Endothelial cell of umbilical vein (primary cell): ENCODE measurements at regions not wholly inside any gene's neighbourhood (a gene's known extent, or its start where the extent isn't known, plus 50 kb on each side); places are given as distances from the start of the nearest gene placed in this dataset.

Experiments
- POLR2A ChIP-seq: IDR thresholded peaks from 2 replicates; pipeline ENCODE4 v1.6.1; 2012; ENCODE audit warnings: low read depth, mild to moderate bottlenecking, control low read depth, low read length
- POLR2AphosphoS5 ChIP-seq: IDR thresholded peaks from 2 replicates; pipeline ENCODE4 v1.6.1; 2012; ENCODE audit warnings: low read depth, mild to moderate bottlenecking, control low read depth, low read length, moderate library complexity; ENCODE audit not compliant: insufficient read depth
- TF ChIP-seq, protein P1 (sequence below), 2 donors: IDR thresholded peaks; 1 replicate in 1 of 2; 2 replicates in 1 of 2; pipeline ENCODE4 v1.5.1; 2011; ENCODE audit warnings: low read length in 2 of 2, mild to moderate bottlenecking in 2 of 2, moderate library complexity in 2 of 2, control low read depth in 1 of 2, inconsistent platforms in 1 of 2, low read depth in 1 of 2; ENCODE audit not compliant: insufficient read depth in 1 of 2; ENCODE audit errors: extremely low read depth in 1 of 2

DNA sequence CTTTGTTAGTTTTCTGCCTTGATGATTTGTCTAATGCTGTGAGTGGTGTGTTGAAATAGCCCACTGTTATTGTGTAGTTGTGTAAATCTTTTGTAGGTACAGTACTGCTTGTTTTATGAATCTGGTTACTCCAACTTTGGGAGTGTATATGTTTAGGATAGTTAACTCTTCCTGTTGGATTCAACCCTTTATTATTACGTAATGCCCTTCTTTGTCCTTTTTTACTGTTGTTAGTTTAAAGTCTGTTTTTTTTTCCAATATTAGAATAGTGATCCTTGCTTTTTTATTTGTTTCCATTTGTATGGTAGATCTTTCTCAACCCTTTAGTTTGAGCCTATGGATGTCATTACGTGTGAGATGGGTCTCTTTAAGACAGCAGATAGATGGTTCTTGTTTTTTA lies 261.5 kb upstream of the CDH2 start:
- no peak for TF ChIP-seq POLR2AphosphoS5
- TF ChIP-seq, protein P1, sequence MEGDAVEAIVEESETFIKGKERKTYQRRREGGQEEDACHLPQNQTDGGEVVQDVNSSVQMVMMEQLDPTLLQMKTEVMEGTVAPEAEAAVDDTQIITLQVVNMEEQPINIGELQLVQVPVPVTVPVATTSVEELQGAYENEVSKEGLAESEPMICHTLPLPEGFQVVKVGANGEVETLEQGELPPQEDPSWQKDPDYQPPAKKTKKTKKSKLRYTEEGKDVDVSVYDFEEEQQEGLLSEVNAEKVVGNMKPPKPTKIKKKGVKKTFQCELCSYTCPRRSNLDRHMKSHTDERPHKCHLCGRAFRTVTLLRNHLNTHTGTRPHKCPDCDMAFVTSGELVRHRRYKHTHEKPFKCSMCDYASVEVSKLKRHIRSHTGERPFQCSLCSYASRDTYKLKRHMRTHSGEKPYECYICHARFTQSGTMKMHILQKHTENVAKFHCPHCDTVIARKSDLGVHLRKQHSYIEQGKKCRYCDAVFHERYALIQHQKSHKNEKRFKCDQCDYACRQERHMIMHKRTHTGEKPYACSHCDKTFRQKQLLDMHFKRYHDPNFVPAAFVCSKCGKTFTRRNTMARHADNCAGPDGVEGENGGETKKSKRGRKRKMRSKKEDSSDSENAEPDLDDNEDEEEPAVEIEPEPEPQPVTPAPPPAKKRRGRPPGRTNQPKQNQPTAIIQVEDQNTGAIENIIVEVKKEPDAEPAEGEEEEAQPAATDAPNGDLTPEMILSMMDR (IDR thresholded peaks at IDR 0.05; ENCODE audit: extremely low read depth in 1 of 2, insufficient read depth in 1 of 2, low read depth in 1 of 2, low read length in 2 of 2): no peak
- TF ChIP-seq POLR2A: no peak
